Neuronal stem cell (in vitro differentiated cells): ENCODE measurements at regions not wholly inside any gene's neighbourhood (a gene's known extent, or its start where the extent isn't known, plus 50 kb on each side); places are given as distances from the start of the nearest gene placed in this dataset.
A peak's percentile ranks its signal among the peaks of the same experiment; 100 is the strongest.

Experiments
- DNase-seq: peaks from one replicate; pipeline ENCODE4 v3.0.0-alpha.2; 2013; ENCODE audit warnings: low spot score
- H2AFZ ChIP-seq: one replicate; pipeline ENCODE4 v1.6.1; 2013; ENCODE audit warnings: mild to moderate bottlenecking, low read length, inconsistent platforms
- H2AK5ac ChIP-seq: 2 replicates; pipeline ENCODE4 v1.6.1; 2013; ENCODE audit warnings: low read depth, mild to moderate bottlenecking, inconsistent platforms, low read length, moderate library complexity, mixed read lengths
- H2BK120ac ChIP-seq: 2 replicates; pipeline ENCODE4 v1.6.1; 2013; ENCODE audit warnings: low read depth, mild to moderate bottlenecking, inconsistent platforms, low read length, moderate library complexity, mixed read lengths
- H2BK12ac ChIP-seq: one replicate; pipeline ENCODE4 v1.6.1; 2013; ENCODE audit warnings: low read length, inconsistent platforms
- H2BK15ac ChIP-seq: 2 replicates; pipeline ENCODE4 v1.6.1; 2013; ENCODE audit warnings: mild to moderate bottlenecking, low read length, inconsistent platforms, mixed read lengths
- H2BK5ac ChIP-seq: one replicate; pipeline ENCODE4 v1.6.1; 2013; ENCODE audit warnings: inconsistent platforms, mild to moderate bottlenecking, low read length, moderate library complexity
- H3K14ac ChIP-seq: one replicate; pipeline ENCODE4 v1.6.1; 2013; ENCODE audit warnings: low read length, inconsistent platforms
- H3K18ac ChIP-seq: 2 replicates; pipeline ENCODE4 v1.6.1; 2013; ENCODE audit warnings: low read length, inconsistent platforms
- H3K23ac ChIP-seq: 2 replicates; pipeline ENCODE4 v1.6.1; 2013; ENCODE audit warnings: low read depth, mild to moderate bottlenecking, mixed read lengths, low read length, inconsistent platforms; ENCODE audit not compliant: poor library complexity
- H3K27ac ChIP-seq: replicated peaks from 3 replicates; pipeline ENCODE4 v1.5.1; 2013; ENCODE audit warnings: low read length, inconsistent platforms
- H3K27me3 ChIP-seq, 3 experiments: 2 replicates each; pipeline ENCODE4 v1.6.1; 2013; ENCODE audit warnings: low read length in 3 of 3, mild to moderate bottlenecking in 2 of 3, inconsistent platforms in 1 of 3, low read depth in 1 of 3, mixed read lengths in 1 of 3, moderate library complexity in 1 of 3; ENCODE audit not compliant: control insufficient read depth in 3 of 3, insufficient read depth in 3 of 3
- H3K36me3 ChIP-seq, 2 donors: replicated peaks in 1 of 2; 2 replicates each; pipeline ENCODE4 v1.6.1; 2013; ENCODE audit warnings: low read length in 2 of 2; ENCODE audit not compliant: control insufficient read depth in 2 of 2, insufficient read depth in 2 of 2
- H3K4ac ChIP-seq: 2 replicates; pipeline ENCODE4 v1.6.1; 2013; ENCODE audit warnings: inconsistent platforms, mild to moderate bottlenecking, low read length, moderate library complexity
- H3K4me1 ChIP-seq, 2 donors: 1 replicate in 1 of 2; 2 replicates in 1 of 2; pipeline ENCODE4 v1.6.1; 2013; ENCODE audit warnings: low read length in 2 of 2, low read depth in 1 of 2; ENCODE audit not compliant: control insufficient read depth in 2 of 2, insufficient read depth in 1 of 2
- H3K4me2 ChIP-seq: one replicate; pipeline ENCODE4 v1.6.1; 2013; ENCODE audit warnings: mild to moderate bottlenecking, low read length, inconsistent platforms; ENCODE audit not compliant: insufficient read depth, poor library complexity, severe bottlenecking
- H3K4me3 ChIP-seq, 2 donors: 2 replicates each; pipeline ENCODE4 v1.5.1; 2013; ENCODE audit warnings: low read length in 2 of 2, mild to moderate bottlenecking in 2 of 2, inconsistent platforms in 1 of 2, moderate library complexity in 1 of 2
- H3K79me1 ChIP-seq: one replicate; pipeline ENCODE4 v1.6.1; 2013; ENCODE audit warnings: low read depth, mild to moderate bottlenecking, inconsistent platforms, low read length, moderate library complexity
- H3K9ac ChIP-seq: one replicate; pipeline ENCODE4 v1.6.1; 2013; ENCODE audit warnings: mild to moderate bottlenecking, low read depth, low read length, inconsistent platforms; ENCODE audit not compliant: poor library complexity
- H3K9me3 ChIP-seq, 2 donors: replicated peaks in 1 of 2; 2 replicates each; pipeline versions ENCODE3 to v1.6.1; 2013; ENCODE audit warnings: low read length in 2 of 2, mild to moderate bottlenecking in 2 of 2, inconsistent platforms in 1 of 2, low read depth in 1 of 2, mixed read lengths in 1 of 2, moderate library complexity in 1 of 2; ENCODE audit not compliant: control insufficient read depth in 2 of 2, insufficient read depth in 1 of 2
- H4K8ac ChIP-seq: one replicate; pipeline ENCODE4 v1.6.1; 2013; ENCODE audit warnings: low read depth, mild to moderate bottlenecking, inconsistent platforms, low read length, moderate library complexity
- H4K91ac ChIP-seq: one replicate; pipeline ENCODE4 v1.6.1; 2013; ENCODE audit warnings: low read length, low read depth, mild to moderate bottlenecking, inconsistent platforms; ENCODE audit not compliant: poor library complexity
- WGBS, 2 donors: extraction: QIAGEN DNeasy Blood & Tissue Kit; methylation state at CpG; one replicate each; pipeline ENCODE4 v1.1.7; 2013; ENCODE audit warnings: missing lambda C conversion rate in 2 of 2, mixed read lengths in 1 of 2; ENCODE audit not compliant: insufficient read length in 2 of 2, insufficient replicate concordance in 1 of 2; ENCODE audit errors: extremely low coverage in 2 of 2; 5-methylcytosine and 5-hydroxymethylcytosine counted together

DNA sequence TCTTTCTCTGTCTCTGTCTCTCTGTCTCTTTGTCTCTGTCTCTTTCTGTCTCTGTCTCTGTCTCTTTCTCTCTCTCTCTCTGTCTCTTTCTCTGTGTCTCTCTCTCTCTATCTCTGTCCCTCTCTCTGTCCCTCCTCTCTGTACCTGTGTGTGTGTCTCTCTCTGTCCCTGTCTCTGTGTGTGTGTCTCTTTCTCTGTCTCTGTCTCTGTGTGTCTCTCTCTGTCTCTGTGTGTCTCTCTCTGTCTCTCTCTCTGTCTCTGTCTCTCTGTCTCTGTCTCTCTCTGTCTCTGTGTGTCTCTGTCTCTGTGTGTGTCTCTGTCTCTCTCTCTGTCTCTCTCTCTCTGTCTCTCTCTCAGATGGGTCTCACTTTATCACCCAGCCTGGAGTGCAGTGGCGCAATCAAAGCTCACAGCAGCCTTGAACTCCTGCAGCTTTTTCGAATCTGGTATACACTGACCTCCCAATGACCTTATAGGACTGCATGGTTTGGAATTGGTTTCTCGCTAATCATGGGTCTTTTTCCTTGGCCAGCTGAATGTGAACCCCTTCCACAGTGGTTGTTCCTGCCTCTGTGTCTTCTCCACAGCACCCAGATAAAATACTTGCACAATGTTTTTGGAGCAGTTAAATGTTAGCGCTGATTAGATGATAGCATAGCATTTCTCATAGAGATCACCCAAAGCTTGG lies 102.6 kb upstream of the KLHL25 start:
- H3K27me3 ChIP-seq: peaks cover 0 to 8% (median 0%) of the 10 kb centered on the region in 3 experiments
- WGBS, 2 donors: no CpG with 5 or more reads among the region's 4 CpGs
- no peak overlapping the region for H2BK5ac ChIP-seq
- no peaks in the 10 kb centered on the region for H3K36me3 ChIP-seq
- H3K4me1 ChIP-seq: peaks cover 0 to 6% of the 10 kb centered on the region in 2 donors
- H3K9me3 ChIP-seq: no peaks in the 10 kb centered on the region
- H2BK15ac ChIP-seq: no peak overlapping the region
- no peak overlapping the region for H2AFZ ChIP-seq
- H3K23ac ChIP-seq: no peak overlapping the region
- no peak overlapping the region for H3K14ac ChIP-seq
- H2AK5ac ChIP-seq: no peak overlapping the region
- H3K4me2 ChIP-seq: no peak overlapping the region
- H4K91ac ChIP-seq: no peak overlapping the region
- H3K4ac ChIP-seq: no peak overlapping the region
- H2BK12ac ChIP-seq: no peak overlapping the region
- H3K4me3 ChIP-seq: no peak overlapping the region
- H3K18ac ChIP-seq: no peak overlapping the region
- H4K8ac ChIP-seq: no peak overlapping the region
- no peak for DNase-seq
- H3K9ac ChIP-seq: no peak overlapping the region
- H3K27ac ChIP-seq: no peak overlapping the region
- no peaks in the 10 kb centered on the region for H3K79me1 ChIP-seq
- no peak overlapping the region for H2BK120ac ChIP-seq

DNA sequence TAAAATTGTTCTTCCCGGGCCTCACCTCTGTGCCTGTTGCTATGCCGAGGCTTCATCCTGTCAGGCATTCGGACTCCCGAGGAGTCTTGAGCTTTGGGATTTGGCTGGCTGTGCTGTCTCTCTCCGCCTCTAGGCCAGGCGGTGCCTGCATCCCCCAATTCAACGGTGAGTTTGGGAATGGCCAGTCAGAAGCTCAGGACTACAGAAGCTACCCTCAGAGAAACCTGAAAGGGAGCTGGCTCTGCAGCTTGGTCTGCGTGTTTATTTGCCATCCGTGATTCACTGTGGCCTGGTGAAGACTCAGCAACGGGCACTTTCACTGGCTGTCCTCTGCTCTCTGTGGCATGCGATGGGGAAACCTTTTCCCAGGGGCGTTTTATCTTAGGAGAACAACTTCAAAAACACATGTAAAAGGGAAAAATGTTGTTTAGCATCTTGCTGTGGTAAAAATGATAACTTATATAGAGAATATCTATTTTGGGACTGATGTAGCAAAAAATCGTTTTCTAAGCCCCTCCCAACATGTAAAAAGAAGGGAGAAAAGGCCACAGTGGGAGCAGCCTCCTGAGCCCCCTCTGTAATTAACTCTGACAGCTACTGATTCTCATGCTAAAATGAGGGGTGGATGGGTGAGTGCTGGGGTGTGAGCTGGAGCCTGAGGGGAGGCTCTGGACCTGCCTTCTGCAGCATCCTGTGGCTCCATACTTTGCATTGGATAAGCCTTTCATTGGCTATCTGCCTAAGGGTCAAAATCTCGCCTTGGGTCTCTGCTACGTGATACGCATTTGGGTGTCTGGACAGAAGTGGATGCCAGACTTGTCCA lies 103.4 kb upstream of the KLHL25 start:
- no peak overlapping the region for H3K18ac ChIP-seq
- no peak overlapping the region for H2BK120ac ChIP-seq
- H3K4me3 ChIP-seq: no peak overlapping the region
- no peak overlapping the region for H3K9ac ChIP-seq
- peaks cover 0 to 8% (median 0%) of the 10 kb centered on the region in 3 experiments for H3K27me3 ChIP-seq
- peaks cover 0 to 6% of the 10 kb centered on the region in 2 donors for H3K4me1 ChIP-seq
- H3K4me2 ChIP-seq: peak overlapping the region; percentile 26
- H3K23ac ChIP-seq: no peak overlapping the region
- H2BK12ac ChIP-seq: no peak overlapping the region
- H3K9me3 ChIP-seq: no peaks in the 10 kb centered on the region
- H3K14ac ChIP-seq: no peak overlapping the region
- no peak overlapping the region for H4K8ac ChIP-seq
- WGBS, 2 donors: no CpG with 5 or more reads among the region's 16 CpGs
- no peak overlapping the region for H4K91ac ChIP-seq
- no peak overlapping the region for H2BK15ac ChIP-seq
- H2BK5ac ChIP-seq: no peak overlapping the region
- no peak overlapping the region for H2AFZ ChIP-seq
- no peak overlapping the region for H3K4ac ChIP-seq
- no peak overlapping the region for H3K27ac ChIP-seq
- H3K36me3 ChIP-seq: no peaks in the 10 kb centered on the region
- H3K79me1 ChIP-seq: no peaks in the 10 kb centered on the region
- no peak for DNase-seq
- H2AK5ac ChIP-seq: no peak overlapping the region

DNA sequence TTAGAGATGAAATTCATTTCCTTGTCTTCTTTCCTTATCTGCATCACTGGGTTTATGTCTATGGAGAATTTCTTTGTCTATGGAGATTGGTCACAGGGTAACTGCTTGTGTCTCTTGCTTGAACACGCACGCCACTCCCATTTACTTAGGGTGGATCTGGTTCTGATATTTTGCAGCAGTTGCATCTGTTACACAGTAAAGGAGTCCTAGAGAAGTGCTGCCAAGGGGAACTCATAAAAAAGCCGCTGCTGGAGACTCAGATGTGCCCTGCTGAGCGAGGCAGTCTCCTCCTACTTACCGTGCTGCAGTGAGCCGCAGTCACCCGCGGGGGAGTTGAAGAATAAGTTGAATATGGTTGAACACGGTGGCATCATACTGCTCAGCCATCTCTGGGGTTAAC lies 105.2 kb upstream of the KLHL25 start:
- no peak overlapping the region for H2BK120ac ChIP-seq
- no peak overlapping the region for H2BK15ac ChIP-seq
- H3K4me3 ChIP-seq: no peak overlapping the region
- H3K23ac ChIP-seq: no peak overlapping the region
- no peak overlapping the region for H3K18ac ChIP-seq
- WGBS, 2 donors: no CpG with 5 or more reads among the region's 9 CpGs
- no peaks in the 10 kb centered on the region for H3K79me1 ChIP-seq
- no peak overlapping the region for H3K14ac ChIP-seq
- H3K4me1 ChIP-seq: peaks cover 0 to 5% of the 10 kb centered on the region in 2 donors
- no peak overlapping the region for H3K4me2 ChIP-seq
- no peak for DNase-seq
- no peak overlapping the region for H2BK5ac ChIP-seq
- no peak overlapping the region for H4K8ac ChIP-seq
- no peak overlapping the region for H2BK12ac ChIP-seq
- H4K91ac ChIP-seq: no peak overlapping the region
- no peak overlapping the region for H2AFZ ChIP-seq
- no peaks in the 10 kb centered on the region for H3K36me3 ChIP-seq
- H3K27ac ChIP-seq: no peak overlapping the region
- H3K4ac ChIP-seq: no peak overlapping the region
- H3K9ac ChIP-seq: no peak overlapping the region
- peaks cover 0 to 8% (median 0%) of the 10 kb centered on the region in 3 experiments for H3K27me3 ChIP-seq
- H3K9me3 ChIP-seq: no peaks in the 10 kb centered on the region
- no peak overlapping the region for H2AK5ac ChIP-seq

DNA sequence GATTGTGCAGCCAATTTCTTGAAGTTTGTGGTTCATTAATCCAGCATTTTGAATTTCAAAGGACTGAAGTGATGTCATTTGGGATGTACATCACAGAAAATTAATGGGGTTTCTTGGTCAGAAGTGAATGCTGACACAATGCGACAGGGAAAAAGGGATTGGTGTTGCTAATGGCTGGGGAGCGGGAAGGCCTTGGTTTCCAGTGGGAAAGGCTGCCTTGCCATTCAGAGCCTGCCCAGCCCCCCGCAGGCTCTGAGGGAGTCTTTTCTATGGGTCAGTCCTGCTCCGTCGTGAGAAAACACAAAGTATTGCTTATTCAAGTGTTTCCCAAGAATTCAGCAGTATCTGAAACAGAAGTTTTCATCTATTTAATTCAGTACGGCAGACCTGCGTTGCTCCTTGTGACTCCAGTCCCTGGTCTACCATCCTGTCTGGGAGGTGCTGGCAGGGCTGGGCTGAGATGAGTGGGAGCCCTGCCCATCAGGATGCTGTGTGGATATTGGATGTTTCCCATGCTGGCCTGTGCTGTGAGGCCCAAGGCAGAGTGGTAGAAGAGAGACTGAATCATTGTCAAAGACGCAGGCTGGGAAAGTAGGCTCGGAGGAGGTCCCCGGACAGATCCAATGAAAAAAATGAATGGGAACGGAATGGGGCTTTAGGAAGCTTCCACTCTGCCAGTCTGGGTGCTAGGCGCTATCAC lies 111.2 kb upstream of the KLHL25 start:
- H3K18ac ChIP-seq: peak overlapping the region; percentile 62
- no peak overlapping the region for H2BK5ac ChIP-seq
- WGBS, 2 donors: no CpG with 5 or more reads among the region's 12 CpGs
- H3K27ac ChIP-seq: no peak overlapping the region
- no peaks in the 10 kb centered on the region for H3K36me3 ChIP-seq
- H2BK12ac ChIP-seq: no peak overlapping the region
- no peak overlapping the region for H2BK120ac ChIP-seq
- H3K4me2 ChIP-seq: no peak overlapping the region
- no peak overlapping the region for H3K4ac ChIP-seq
- no peak overlapping the region for H3K23ac ChIP-seq
- no peak overlapping the region for H3K4me3 ChIP-seq
- H4K8ac ChIP-seq: no peak overlapping the region
- peaks cover 0 to 12% of the 10 kb centered on the region in 2 donors for H3K4me1 ChIP-seq
- H2AFZ ChIP-seq: no peak overlapping the region
- no peak overlapping the region for H4K91ac ChIP-seq
- H3K79me1 ChIP-seq: no peaks in the 10 kb centered on the region
- no peaks in the 10 kb centered on the region for H3K27me3 ChIP-seq
- no peaks in the 10 kb centered on the region for H3K9me3 ChIP-seq
- no peak overlapping the region for H2AK5ac ChIP-seq
- H2BK15ac ChIP-seq: no peak overlapping the region
- no peak overlapping the region for H3K14ac ChIP-seq
- no peak overlapping the region for H3K9ac ChIP-seq
- DNase-seq: no peak
